COR-L47 (cell line): ENCODE measurements at regions not wholly inside any gene's neighbourhood (a gene's known extent, or its start where the extent isn't known, plus 50 kb on each side); places are given as distances from the start of the nearest gene placed in this dataset.
"Not testable (repeated sequence)": the region's sequence is repeated elsewhere in the genome, so short reads cannot be mapped to it uniquely, and the experiment has no call there.

Experiments used
- DNase-seq: peaks from one replicate; lab custom pipeline; 2025; lab: John Stamatoyannopoulos, UW

DNA sequence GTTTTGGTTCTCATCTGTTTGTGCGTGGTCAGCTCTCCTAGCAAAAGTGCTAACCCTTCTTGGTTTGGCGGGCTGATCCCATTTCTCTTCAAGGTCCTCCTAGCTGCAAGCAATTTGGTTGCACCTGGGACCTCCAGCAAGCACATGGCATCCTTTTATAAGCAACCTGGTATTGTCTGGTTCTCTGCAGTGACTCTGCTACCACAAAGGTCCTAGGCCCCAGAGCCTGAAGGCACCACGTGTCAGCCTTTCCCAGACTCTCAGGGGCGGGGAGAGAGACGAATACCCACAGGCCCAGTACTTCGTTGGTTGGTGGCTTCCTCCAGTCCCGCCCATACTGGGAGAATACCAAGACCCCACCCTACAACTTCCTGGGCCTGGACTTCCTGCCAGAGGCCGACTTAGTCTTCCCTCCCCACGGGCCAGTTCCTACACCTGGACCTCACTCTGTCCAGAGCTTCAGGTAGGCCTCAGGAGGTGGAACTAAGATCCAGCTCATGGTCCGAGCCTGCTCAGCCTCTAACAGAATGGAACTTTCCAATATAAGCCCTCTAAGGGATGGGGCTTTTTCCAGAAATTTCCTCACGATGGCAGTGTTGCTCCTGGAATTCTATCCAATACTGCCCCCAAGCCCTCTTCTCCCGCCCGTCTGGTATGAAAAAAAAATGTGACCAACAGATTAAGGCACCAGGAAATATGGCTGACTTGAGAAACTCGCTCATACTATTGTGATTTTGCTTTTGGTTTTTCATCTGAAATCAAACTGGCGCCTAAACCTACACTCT lies 192.5 kb upstream of the STK26 start:
- peak; percentile 89 for DNase-seq

DNA sequence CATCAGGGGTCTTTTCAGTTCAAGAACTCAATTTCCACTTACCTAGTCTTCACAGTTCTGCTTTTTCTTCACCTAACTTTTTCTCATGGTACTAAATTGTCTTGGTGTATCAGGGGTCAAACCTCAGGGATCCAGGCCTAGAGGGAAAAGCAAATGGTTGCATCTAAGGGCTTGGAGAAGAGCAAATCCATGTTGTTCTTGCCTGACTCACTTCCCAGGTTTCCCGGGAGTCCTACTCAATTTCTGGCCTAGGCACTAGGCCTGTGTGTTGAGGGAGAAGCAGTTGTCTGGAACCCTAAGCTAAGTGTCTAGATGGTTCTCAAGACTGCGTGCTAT lies 191.9 kb upstream of the STK26 start:
- DNase-seq = no peak

DNA sequence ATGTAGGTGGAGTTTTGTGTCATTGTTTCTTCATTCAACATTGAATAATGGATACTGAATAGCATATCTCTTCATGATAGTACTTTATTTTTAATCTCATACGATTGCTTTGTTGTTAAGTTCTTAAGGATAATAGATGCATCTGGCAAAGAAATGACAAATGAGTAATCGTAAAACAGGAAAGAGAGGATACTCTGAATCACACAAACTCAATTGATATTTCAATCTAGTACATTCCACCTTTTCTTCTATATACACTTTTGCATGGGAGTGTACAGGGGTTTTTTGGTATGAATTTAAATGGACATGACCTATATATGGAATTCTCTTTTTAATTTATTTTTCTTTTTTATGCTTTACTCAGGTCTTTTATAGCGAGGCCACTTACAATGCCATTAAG lies 186.9 kb upstream of the STK26 start:
- DNase-seq = no peak

DNA sequence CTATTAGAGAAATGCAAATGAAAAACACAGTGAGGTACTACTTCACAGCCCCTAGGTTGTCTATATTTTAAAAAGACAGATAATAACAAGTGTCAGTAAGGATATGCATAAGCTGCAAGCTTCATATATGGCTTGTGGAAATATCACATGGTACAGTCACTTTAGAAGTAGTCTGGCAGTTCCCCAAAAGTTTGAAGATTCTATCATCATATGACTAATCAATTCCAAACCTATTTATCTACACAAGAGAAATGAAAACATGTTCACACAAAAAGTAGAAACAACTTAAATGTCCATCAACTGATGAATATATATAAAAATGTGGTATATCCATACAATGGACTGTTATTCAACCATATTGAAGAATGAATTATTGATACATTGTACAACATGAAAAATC lies 185.8 kb upstream of the STK26 start:
- no peak for DNase-seq

DNA sequence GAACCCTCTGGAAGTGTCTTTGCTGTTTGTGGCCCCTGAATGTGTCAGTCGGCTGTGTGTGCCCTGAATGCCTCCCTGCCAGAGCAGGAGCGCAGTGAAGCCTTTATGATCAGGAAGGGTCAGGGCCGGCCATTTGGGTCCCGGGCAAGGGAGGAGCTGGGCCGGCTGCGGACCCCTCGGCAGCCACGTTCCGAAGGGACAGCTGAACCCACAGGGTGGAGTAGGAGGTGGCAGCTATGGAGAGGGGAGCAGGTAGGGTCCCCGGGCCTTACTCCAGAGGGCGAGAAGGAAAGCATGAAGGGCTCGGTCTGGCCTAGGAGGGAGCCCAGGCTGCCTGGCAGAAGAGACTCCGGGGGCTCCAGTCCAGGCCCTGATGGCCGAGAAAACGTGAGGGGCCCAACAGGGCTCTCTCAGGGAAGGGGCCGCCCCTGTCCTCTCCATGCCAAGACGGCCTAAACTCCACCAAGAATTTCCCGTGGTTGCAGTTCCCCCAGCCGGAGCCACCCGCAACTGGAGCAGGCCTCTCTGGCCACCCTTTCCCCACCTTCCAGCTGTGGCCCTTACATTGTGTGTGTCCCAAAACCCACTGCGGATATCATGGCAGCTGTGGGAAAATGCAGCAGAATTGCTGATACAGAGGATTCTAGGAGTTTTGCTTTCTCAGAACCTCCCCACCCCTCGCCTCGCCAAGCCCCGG lies 182.2 kb upstream of the STK26 start:
- DNase-seq = no peak

DNA sequence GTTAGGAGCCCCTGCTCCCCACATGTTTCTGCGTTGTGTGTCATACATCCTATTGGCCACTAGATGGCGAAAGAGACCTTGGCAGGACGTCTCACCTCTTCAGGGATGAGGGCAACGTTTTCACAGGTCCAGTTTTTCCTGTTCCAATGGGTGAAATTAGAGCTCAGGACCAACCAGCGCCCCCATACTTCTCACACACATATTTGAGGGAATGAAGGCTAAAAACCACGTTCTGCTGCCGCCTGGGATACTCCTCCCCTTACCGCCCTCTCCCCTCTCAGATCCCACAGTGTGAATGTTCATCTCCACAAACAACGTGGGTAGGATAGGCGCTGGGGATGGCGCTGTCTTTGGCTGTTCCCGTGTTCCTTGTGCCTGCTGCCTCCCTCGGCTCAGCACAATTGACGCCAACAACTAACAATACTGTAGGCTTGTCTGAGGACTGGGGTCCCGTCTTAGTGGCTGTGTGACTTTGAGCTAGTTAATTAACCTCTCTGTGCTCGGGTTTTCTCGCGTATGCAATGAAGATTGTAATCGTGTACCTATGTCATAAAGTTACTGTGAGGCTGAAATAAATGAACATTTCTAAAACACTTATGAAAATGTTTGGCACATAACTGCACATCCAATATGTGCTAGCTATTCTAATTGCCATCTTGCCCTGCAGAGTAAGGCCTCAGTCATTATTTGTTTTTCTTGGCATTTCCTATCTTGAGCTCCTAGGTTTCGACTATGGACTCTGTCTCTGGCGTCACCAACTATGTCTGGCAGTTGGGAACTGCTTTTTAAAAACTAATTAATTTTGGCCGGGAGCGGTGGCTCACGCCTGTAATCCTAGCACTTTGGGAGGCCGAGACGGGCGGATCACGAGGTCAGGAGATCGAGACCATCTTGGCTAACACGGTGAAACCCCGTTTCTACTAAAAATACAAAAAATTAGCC lies 181.3 kb upstream of the STK26 start:
- DNase-seq = peak; percentile 2

DNA sequence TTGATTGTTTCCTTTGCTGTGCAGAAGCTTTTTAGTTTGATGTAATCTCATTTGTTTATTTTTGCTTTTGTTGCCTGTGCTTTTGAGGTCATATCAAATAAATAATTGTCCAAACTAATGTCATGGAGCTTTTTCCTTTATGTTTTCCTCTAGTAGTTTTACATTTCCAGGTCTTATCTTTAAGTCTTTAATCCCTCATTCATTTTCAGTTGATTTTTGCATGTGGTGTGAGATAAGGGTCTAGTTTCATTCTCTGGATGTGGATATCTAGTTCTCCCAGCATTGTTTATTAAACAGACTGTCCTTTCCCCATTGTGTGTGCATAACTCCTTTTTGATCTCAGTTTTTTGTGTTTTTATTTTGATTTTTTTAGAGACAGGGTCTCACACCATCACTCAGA lies 179.1 kb upstream of the STK26 start:
- no peak for DNase-seq

DNA sequence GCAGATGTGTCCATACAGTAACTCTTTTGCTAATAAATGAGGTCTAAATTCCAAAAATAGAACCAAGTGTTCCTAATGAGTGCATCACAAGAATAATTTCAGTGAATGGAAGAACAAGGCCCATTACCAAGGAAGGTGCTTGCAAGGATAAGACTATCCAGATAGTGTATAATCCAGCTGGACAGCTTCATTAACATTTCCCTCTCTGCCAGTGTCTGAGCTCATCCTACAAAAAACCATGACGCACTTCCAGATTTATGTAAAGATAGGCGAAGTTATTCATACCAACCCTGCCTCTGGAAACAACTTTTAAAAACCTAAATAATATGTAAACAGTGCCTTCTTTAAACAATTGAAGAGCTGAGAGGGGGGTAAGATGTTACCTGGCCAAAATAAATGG lies 177.9 kb upstream of the STK26 start:
- DNase-seq = no peak

DNA sequence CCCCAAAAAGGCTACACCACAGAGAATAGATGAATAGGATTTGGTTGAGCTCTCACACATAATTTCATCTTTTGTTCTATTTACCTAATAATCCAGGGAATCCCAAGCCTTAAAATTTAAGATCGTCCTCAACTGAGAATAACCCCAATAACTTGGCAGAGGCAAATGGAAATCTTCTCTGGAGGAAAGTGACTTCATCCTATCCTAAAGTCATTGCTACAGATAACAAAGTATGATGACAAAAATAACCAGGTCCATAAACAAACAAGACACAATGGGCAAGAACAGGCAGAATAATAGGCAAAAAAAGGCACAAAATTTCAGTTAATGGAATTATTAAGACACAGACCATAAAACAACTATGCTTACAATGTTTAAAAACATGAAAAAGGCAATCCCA lies 177.3 kb upstream of the STK26 start:
- DNase-seq = no peak

DNA sequence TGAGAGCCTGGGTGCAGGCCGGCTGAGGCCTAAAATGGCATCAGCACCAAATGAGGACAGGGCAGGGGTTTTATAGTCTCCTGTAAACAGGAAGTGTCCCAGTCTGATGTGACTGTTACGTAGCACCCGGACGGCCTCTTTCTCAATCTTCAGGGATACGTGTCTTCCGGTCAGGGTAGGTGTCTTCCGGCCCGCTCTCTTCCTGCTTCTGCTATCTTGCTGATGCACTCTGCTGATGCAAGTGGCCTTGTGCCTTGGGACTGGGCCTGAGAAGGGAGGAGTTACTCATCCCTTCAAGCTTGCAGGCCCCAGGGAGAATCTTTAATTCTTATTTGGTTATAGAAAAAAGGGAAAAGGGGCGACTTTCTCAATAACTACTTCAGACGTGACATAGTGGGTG lies 172.1 kb upstream of the STK26 start:
- DNase-seq = not testable (repeated sequence)

DNA sequence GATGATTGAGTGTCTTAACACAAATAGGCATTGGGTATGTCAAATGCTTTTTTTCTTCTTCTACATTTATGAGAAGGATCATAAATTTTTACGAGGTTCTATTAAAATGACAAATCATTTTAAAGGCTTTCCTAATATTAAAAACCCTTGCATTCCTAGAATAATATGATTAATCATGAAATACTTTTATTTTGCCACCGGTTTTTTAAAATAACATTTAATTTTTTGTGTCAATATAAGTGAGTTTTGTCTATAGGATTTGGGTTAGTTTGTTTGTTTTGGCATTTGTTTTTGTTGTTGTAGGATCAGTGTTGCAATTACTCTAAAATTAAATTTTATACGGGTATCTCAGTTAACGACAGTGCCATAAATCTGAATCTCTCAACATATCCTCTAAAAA lies 169.7 kb upstream of the STK26 start:
- DNase-seq = no peak

DNA sequence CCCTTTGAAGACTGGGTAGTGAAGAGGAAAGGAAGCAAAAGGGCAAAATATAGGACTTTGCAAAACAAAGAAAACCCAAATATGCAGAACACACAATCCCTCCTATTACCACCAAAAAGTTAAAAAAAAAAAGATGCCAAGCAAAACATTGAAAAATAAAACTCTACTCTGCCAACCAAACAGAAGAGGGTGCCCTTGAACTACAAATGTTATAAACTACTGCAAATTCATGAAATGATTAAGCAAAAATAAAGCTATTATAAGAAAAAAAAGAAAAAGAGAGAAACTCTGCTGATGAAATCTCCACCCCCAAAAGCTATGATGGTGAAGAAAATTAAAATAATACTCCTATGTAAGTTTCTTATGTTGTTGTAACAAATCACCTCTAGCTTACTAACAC lies 168.5 kb upstream of the STK26 start:
- DNase-seq = no peak

DNA sequence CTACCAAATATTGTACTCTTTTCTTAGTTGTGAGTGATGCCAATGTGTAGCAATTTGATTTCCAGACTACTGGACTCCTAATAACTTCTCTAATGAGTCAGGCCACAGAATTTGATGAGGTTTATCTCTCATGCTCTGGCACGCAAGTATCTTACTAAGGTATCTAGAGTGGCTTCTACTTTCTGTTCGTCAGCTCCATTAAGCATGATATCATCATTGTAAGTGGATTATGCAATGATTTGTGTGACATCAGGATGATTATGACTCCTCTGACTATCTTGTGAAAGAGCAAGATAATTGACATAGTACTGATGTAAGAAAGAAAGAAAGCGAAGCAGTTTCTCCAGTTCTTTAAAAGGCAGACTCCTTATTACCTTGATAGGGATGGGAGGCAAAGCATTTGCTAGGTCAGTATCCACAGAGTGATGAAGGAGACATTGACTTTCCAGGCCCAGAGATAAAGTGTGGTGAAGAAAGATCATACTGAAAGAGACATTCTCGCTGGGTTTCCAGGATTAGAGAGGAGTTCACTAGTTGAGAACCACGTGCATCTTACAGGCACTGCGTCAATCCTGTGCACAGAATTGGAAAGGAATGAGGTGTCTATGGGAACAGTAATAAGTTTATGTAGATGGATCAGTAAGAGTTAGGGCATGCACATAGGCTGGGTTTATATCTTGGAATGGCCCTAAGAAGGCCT lies 161.9 kb upstream of the STK26 start:
- no peak for DNase-seq

DNA sequence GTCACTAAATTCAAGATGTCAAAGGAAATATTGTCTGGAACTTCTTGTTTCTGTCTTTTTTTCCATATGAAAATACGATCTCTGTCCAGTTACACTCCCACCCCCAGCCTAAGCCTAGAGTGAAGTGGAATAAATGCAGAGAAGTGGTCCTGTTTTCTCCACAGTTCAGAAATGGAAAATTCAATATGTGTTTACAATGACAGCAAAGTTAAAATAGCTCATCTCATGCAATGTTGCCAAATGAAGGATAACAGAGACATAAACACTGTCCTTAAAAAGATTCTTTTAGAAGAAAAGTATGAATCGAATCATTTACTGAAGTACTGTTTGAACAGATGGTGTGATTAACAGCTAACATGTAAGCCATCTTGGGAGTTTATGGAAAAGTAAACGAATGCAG lies 160.8 kb upstream of the STK26 start:
- DNase-seq = no peak

DNA sequence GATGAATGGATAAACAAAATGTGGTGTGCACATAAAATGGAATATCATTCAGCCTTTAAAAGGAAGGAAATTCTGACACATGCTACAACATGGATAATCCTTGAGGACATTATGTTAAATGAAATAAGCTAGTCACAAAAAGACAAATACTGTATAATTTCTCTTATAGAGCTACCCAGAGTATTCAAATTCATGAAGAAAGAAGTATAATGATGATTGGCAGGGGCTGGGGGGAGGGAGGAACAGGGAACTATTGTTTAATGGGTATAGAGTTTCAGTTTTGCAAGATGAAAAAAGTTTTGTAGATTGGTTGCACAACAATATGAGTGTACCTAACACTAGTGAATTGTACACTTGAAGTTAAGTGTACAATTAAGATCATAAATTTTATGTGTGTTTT lies 153.9 kb upstream of the STK26 start:
- DNase-seq = no peak

DNA sequence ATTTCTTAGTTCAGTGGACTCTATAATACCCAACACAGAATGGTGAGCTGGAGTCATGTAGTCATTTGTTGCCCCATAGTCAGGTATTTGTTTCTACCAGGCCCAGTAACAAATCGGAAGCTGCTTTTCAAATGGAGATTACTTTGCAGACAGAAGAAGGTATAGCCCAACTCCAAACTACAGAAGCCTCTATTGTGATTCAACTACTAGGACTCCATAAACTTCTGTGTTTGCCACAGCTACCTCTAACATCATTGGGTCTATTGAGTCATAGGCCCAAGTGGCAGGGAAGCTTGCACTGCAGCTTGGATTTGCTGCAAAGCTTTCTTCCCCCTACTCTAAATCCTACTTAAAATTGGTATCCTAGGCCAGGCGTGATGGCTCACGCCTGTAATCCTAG lies 148.8 kb upstream of the STK26 start:
- no peak for DNase-seq

DNA sequence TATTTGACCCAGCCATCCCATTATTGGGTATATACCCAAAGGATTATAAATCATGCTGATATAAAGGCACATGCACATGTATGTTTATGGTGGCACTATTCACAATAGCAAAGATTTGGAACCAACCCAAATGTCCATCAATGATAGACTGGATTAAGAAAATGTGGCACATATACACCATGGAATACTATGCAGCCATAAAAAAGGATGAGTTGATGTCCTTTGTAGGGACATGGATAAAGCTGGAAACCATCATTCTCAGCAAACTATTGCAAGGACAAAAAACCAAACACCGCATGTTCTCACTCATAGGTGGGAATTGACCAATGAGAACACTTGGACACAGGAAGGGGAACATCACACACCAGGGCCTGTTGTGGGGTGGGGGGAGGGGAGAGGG lies 147.3 kb upstream of the STK26 start:
- not testable (repeated sequence) for DNase-seq

DNA sequence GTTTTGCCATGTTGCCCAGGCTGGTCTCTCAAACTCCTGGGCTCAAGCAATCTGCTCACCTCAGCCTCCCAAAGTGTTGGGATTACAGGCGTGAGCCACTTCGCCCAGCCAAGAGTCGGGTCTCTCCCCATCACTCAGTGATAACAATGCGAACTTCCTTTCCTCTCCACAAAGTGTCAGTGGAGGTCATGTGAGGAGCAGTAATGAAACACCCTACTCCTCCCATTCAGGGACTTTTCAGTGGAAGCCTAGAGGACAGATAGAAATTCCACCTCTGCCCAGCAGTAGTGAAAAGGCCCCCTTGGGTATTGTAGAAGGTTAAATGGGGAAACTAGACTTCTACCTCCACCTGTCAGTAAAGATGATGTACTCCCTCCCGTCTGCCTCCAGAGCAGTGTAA lies 141.9 kb upstream of the STK26 start:
- DNase-seq = no peak

DNA sequence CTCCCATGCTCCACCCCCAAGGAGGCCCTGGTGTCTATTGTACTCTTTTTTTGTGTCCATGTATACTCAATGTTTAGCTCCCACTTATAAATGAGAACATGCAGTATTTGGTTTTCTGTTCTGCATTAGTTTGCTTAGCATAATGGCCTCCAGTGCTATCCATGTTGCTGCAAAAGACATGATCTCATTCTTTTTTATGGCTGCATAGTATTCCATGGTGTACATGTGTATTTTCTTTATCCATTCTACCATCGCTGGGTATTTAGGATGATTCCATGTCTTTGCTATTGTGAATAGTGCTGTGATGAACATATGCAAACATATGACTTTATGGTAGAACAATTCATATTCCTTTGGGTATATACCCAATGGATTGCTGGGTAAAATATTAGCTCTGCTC lies 138.1 kb upstream of the STK26 start:
- not testable (repeated sequence) for DNase-seq

DNA sequence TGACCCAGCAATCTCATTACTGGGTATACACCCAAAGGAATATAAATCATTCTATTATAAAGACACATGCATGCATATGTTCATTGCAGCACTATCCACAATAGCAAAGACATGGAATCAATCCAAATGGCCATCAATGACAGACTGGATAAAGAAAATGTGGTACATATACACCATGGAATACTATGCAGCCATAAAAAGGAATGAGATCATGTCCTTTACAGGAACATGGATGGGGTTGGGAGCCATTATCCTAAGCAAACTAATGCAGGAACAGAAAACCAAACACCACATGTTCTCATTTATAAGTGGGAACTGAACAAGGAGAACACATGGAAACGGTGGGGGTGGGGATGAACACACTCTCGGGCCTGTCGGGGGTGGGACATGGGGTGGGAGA lies 129.2 kb upstream of the STK26 start:
- not testable (repeated sequence) for DNase-seq

DNA sequence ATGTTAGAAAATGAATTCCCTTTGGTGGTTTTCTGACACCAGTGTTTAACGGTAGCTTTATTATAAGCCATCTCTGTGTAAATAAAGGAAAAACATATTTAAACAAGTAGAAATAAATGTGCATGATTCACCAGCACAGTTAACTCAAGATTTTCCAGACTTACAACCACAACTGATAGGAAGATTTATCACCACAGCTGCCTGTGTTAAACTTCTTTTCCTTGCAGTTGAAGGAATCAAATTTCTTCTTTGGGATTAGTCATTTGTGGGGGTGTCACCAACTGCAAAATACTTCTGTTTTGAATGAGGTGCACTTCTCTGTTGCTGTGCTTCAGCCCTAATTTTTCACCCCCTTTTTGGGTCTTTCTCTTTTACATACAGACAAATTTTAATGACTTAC lies 128.1 kb upstream of the STK26 start:
- DNase-seq = no peak

DNA sequence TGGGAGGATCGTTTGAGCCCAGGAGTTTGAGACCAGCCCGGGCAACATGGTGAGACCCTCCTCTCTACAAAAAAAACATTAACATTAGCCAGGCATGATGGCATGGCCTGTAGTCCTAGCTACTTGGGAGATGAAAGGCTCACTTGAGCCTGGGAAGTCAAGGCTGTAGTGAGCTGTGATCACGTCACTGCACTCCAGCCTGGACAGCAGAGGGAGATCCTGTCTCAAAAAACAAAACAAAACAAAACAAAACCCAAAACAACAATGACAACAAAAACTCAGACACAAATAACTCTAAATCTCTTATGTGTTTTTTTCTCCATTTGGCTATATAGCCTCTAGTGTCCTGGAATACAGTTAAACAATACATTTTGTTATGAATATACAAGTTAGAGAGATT lies 127.3 kb upstream of the STK26 start:
- DNase-seq = no peak
